Urinary bladder (tissue), 3 donors: ENCODE measurements at regions not wholly inside any gene's neighbourhood (a gene's known extent, or its start where the extent isn't known, plus 50 kb on each side); places are given as distances from the start of the nearest gene placed in this dataset.

ENCODE experiments used
- DNase-seq: peaks from one replicate; pipeline ENCODE4 v3.0.0-alpha.2; 2015; ENCODE audit errors: extremely low spot score
- H3K27ac ChIP-seq: one replicate; pipeline ENCODE4 v1.5.1; 2013; ENCODE audit warnings: low read depth, mild to moderate bottlenecking, moderate library complexity
- H3K36me3 ChIP-seq: one replicate; pipeline ENCODE4 v1.6.1; 2013; ENCODE audit warnings: mild to moderate bottlenecking, moderate library complexity; ENCODE audit not compliant: insufficient read depth
- H3K4me1 ChIP-seq: one replicate; pipeline ENCODE4 v1.6.1; 2013; ENCODE audit warnings: mild to moderate bottlenecking, moderate library complexity; ENCODE audit not compliant: insufficient read depth
- H3K4me3 ChIP-seq: one replicate; pipeline ENCODE4 v1.5.1; 2013; ENCODE audit warnings: low read depth, low read length
- WGBS: extraction: QIAGEN DNeasy Blood & Tissue Kit; methylation state at CpG from one replicate; pipeline ENCODE4 v1.1.7; 2013; 5-methylcytosine and 5-hydroxymethylcytosine counted together
- donor health status: healthy with polysubstance abuse.
- donor health status: healthy.

- no peak for DNase-seq
- Histone ChIP-seq H3K27ac (no peak overlapping the region), H3K4me1 (no peaks in the 10 kb centered on the region), H3K4me3 (no peak overlapping the region), H3K36me3 (no peaks in the 10 kb centered on the region)
- WGBS, result 27% methylated on average over 4 of the region's 4 CpGs
Measured at GRCh38 chr9:22682961-22683699, 236.5 kb downstream of the DMRTA1 start.

GRCh38 chr9:22683700-22684075, 237.1 kb downstream of the DMRTA1 start:
- no peak overlapping the region for H3K4me3 ChIP-seq
- H3K36me3 ChIP-seq, result no peaks in the 10 kb centered on the region
- no peaks in the 10 kb centered on the region for H3K4me1 ChIP-seq
- 27% methylated on average over 2 of the region's 2 CpGs for WGBS
- H3K27ac ChIP-seq, result no peak overlapping the region
- DNase-seq, result no peak

GRCh38 chr9:22693156-22693555, 246.5 kb downstream of the DMRTA1 start:
- Histone ChIP-seq H3K4me1 (no peaks in the 10 kb centered on the region), H3K27ac (no peak overlapping the region), H3K36me3 (no peaks in the 10 kb centered on the region), H3K4me3 (no peak overlapping the region)
- DNase-seq, result no peak
- WGBS, result 78% methylated on average over 2 of the region's 2 CpGs

GRCh38 chr9:22700171-22700570, 253.5 kb downstream of the DMRTA1 start:
- no peak overlapping the region for H3K4me3 ChIP-seq
- no peaks in the 10 kb centered on the region for H3K36me3 ChIP-seq
- no peaks in the 10 kb centered on the region for H3K4me1 ChIP-seq
- no peak for DNase-seq
- H3K27ac ChIP-seq, result no peak overlapping the region

GRCh38 chr9:22718653-22719052, 272.0 kb downstream of the DMRTA1 start:
- no peak for DNase-seq
- no peaks in the 10 kb centered on the region for H3K4me1 ChIP-seq
- 66% methylated on average over 1 of the region's 1 CpG for WGBS
- H3K27ac ChIP-seq, result no peak overlapping the region
- no peaks in the 10 kb centered on the region for H3K36me3 ChIP-seq
- H3K4me3 ChIP-seq, result no peak overlapping the region

- Histone ChIP-seq H3K27ac (no peak overlapping the region), H3K4me1 (no peaks in the 10 kb centered on the region), H3K4me3 (no peak overlapping the region), H3K36me3 (no peaks in the 10 kb centered on the region)
- DNase-seq, result no peak
- 73% methylated on average over 2 of the region's 2 CpGs for WGBS
Measured at GRCh38 chr9:22722492-22722891, 275.9 kb downstream of the DMRTA1 start.

- WGBS, result 74% methylated on average over 3 of the region's 3 CpGs
- no peak for DNase-seq
- H3K27ac ChIP-seq, result no peak overlapping the region
- no peak overlapping the region for H3K4me3 ChIP-seq
- no peaks in the 10 kb centered on the region for H3K4me1 ChIP-seq
- no peaks in the 10 kb centered on the region for H3K36me3 ChIP-seq
Measured at GRCh38 chr9:22731786-22732185, 285.2 kb downstream of the DMRTA1 start.

GRCh38 chr9:22739712-22740111, 293.1 kb downstream of the DMRTA1 start:
- Histone ChIP-seq H3K27ac (no peak overlapping the region), H3K36me3 (no peaks in the 10 kb centered on the region), H3K4me1 (no peaks in the 10 kb centered on the region), H3K4me3 (no peak overlapping the region)
- WGBS, result 63% methylated on average over 1 of the region's 1 CpG
- DNase-seq, result no peak

- Histone ChIP-seq H3K27ac (no peak overlapping the region), H3K4me3 (no peak overlapping the region), H3K4me1 (no peaks in the 10 kb centered on the region), H3K36me3 (no peaks in the 10 kb centered on the region)
- 67% methylated on average over 1 of the region's 1 CpG for WGBS
- no peak for DNase-seq
Measured at GRCh38 chr9:22740781-22741180, 294.2 kb downstream of the DMRTA1 start.

GRCh38 chr9:22742401-22742800, 295.8 kb downstream of the DMRTA1 start:
- no peak overlapping the region for H3K27ac ChIP-seq
- no peaks in the 10 kb centered on the region for H3K36me3 ChIP-seq
- H3K4me3 ChIP-seq, result no peak overlapping the region
- DNase-seq, result no peak
- no peaks in the 10 kb centered on the region for H3K4me1 ChIP-seq

GRCh38 chr9:22773501-22774220, 327.0 kb downstream of the DMRTA1 start:
- Histone ChIP-seq H3K4me3 (no peak overlapping the region), H3K27ac (no peak overlapping the region), H3K4me1 (no peaks in the 10 kb centered on the region), H3K36me3 (no peaks in the 10 kb centered on the region)
- DNase-seq, result no peak
- 87% methylated on average over 3 of the region's 3 CpGs for WGBS

GRCh38 chr9:22790329-22790728, 343.7 kb downstream of the DMRTA1 start:
- no peaks in the 10 kb centered on the region for H3K4me1 ChIP-seq
- H3K27ac ChIP-seq, result no peak overlapping the region
- WGBS, result 78% methylated on average over 9 of the region's 9 CpGs

GRCh38 chr9:22808876-22809275, 362.3 kb downstream of the DMRTA1 start:
- H3K4me1 ChIP-seq, result no peaks in the 10 kb centered on the region
- H3K27ac ChIP-seq, result no peak overlapping the region
- 68% methylated on average over 1 of the region's 1 CpG for WGBS
- DNase-seq, result no peak
- no peak overlapping the region for H3K4me3 ChIP-seq
- no peaks in the 10 kb centered on the region for H3K36me3 ChIP-seq

More at GRCh38 chr9:22790329-22790728, 343.7 kb downstream of the DMRTA1 start:
- DNase-seq, result no peak
- Histone ChIP-seq H3K36me3 (no peaks in the 10 kb centered on the region), H3K4me3 (no peak overlapping the region)

- Histone ChIP-seq H3K4me3 (no peak overlapping the region), H3K36me3 (no peaks in the 10 kb centered on the region), H3K27ac (no peak overlapping the region), H3K4me1 (no peaks in the 10 kb centered on the region)
- WGBS, result 81% methylated on average over 2 of the region's 2 CpGs
- DNase-seq, result no peak
Measured at GRCh38 chr9:22809371-22809770, 362.7 kb downstream of the DMRTA1 start.
